ENCODE measurements at regions not wholly inside any gene's neighbourhood (a gene's known extent, or its start where the extent isn't known, plus 50 kb on each side); places are given as distances from the start of the nearest gene placed in this dataset.

DNA sequence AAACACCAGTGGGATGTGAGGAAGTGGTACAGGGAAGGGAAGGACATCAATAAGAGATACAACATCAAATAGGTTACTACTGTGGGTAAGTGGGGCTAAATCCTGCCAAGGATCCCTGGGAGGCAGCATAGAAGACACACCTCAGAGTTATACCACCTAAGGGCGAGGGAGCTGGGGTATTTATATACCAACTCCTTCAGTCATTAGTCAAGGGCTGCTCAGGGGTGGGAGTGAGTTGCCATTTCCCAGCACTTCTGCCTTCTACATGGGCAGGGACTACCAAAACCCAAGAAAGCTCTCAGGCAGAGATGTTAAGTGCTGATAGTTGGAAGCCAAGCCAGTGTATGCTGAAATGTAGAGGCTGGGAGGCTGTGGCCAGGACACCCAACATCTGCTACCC is 57.5 kb upstream of the MARCHF10 start:
- no peak overlapping the region for H3K4me3 ChIP-seq (ENCODE audit: low read depth, low read length)
- TF ChIP-seq, protein P1, sequence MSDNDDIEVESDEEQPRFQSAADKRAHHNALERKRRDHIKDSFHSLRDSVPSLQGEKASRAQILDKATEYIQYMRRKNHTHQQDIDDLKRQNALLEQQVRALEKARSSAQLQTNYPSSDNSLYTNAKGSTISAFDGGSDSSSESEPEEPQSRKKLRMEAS (IDR thresholded peaks at IDR 0.05; ENCODE audit: low read depth, low read length) = no peak
- TF ChIP-seq, protein P2, sequence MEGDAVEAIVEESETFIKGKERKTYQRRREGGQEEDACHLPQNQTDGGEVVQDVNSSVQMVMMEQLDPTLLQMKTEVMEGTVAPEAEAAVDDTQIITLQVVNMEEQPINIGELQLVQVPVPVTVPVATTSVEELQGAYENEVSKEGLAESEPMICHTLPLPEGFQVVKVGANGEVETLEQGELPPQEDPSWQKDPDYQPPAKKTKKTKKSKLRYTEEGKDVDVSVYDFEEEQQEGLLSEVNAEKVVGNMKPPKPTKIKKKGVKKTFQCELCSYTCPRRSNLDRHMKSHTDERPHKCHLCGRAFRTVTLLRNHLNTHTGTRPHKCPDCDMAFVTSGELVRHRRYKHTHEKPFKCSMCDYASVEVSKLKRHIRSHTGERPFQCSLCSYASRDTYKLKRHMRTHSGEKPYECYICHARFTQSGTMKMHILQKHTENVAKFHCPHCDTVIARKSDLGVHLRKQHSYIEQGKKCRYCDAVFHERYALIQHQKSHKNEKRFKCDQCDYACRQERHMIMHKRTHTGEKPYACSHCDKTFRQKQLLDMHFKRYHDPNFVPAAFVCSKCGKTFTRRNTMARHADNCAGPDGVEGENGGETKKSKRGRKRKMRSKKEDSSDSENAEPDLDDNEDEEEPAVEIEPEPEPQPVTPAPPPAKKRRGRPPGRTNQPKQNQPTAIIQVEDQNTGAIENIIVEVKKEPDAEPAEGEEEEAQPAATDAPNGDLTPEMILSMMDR (IDR thresholded peaks at IDR 0.05; ENCODE audit: low read depth, low read length) = no peak
- TF ChIP-seq MYC (IDR thresholded peaks at IDR 0.05; ENCODE audit: low read depth, low read length) (no peak), POLR2A (IDR thresholded peaks at IDR 0.05; ENCODE audit: extremely low read depth, insufficient read length) (no peak)
- DNase-seq (ENCODE audit: low read depth) = no peak

DNA sequence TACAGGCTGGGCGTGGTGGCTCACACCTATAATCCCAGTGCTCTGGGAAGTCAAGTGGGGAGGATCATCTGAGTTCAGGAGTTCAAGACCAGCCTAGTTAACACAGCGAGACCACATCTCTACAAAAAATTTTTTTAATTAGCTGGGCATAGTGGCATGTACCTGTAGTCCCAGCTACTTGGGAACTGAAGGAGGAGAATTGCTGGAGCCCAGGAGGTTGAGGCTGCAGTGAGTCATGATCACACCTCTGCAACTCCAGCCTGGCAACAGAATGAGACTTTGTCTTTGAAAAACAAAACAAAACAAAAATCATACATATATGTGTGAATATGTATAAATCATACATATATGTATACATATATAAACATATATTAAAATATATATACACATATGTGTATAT is 54.1 kb upstream of the MARCHF10 start:
- no peak for DNase-seq (ENCODE audit: low read depth)
- TF ChIP-seq, protein P2 (IDR thresholded peaks at IDR 0.05; ENCODE audit: low read depth, low read length) = no peak
- no peak for TF ChIP-seq MYC (IDR thresholded peaks at IDR 0.05; ENCODE audit: low read depth, low read length)
- no peak for TF ChIP-seq POLR2A (IDR thresholded peaks at IDR 0.05; ENCODE audit: extremely low read depth, insufficient read length)
- TF ChIP-seq, protein P1 (IDR thresholded peaks at IDR 0.05; ENCODE audit: low read depth, low read length) = no peak
- H3K4me3 ChIP-seq (ENCODE audit: low read depth, low read length) = no peak overlapping the region

DNA sequence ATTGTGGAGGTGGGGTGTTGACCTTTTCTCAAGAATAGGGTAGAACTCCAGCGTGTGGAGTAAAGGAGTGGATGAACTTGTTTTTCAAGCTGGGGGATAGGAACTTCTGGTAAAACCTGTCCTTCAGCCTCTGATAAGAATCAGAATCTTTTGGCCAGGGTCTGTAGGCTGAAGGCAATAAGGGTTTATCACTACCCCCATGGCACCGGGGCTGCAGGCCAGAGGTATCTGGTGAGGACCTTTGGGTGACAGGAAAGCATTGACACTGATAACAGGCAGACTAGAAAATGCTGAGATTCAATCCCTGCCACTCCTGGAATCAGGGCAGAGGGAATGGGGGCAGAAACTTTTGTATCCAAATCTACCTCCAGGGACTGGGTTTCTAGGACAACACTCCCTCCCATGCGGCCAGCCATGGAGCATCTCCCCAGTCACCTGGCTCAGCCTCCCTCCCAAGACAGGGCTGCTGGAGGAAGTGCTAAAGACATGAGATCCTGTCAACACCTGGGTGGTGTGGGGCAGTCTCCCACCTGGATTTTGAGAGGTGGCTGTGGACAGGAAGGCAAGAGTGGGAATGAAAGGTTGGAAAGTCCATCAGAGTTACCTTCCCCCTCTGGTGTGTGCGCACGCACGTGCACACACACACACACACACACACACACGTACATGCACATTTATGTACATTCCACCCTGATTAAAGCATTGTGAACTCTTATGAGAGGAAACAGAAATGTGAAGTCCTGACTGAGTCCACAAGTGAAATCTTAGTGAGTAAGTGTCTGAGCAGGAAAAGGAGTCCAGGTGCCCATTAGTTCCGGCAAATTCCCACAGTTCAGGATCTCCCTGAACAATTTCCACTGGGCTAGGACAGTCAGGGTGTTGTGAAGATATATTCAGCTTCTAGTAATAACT is 53.1 kb upstream of the MARCHF10 start:
- H3K4me3 ChIP-seq (ENCODE audit: low read depth, low read length) = no peak overlapping the region
- TF ChIP-seq, protein P2 (IDR thresholded peaks at IDR 0.05; ENCODE audit: low read depth, low read length) = no peak
- TF ChIP-seq POLR2A (IDR thresholded peaks at IDR 0.05; ENCODE audit: extremely low read depth, insufficient read length) (no peak), MYC (IDR thresholded peaks at IDR 0.05; ENCODE audit: low read depth, low read length) (no peak)
- TF ChIP-seq, protein P1 (IDR thresholded peaks at IDR 0.05; ENCODE audit: low read depth, low read length) = no peak
- no peak for DNase-seq (ENCODE audit: low read depth)

DNA sequence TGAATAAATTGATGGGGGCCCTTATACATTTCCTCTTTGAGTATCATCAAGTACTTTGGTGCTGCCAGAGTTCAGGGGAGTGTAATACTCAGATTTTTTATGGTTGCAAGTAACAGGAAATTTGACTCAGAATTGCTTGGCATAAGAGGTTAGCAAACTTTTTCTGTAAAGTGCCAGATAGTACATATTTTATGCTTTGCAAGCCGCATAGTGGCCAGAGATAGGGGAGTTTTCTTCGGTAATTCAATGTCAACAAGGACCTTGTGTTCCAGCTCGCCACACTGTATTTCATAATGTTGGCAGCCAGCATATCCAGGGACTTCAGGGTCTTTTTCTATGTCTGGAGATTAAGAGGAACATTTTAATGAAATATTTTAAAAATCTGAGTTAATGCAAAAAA is 51.0 kb upstream of the MARCHF10 start:
- TF ChIP-seq, protein P1 (IDR thresholded peaks at IDR 0.05; ENCODE audit: low read depth, low read length) = no peak
- TF ChIP-seq MYC (IDR thresholded peaks at IDR 0.05; ENCODE audit: low read depth, low read length) = no peak
- TF ChIP-seq, protein P2 (IDR thresholded peaks at IDR 0.05; ENCODE audit: low read depth, low read length) = no peak
- TF ChIP-seq POLR2A (IDR thresholded peaks at IDR 0.05; ENCODE audit: extremely low read depth, insufficient read length) = no peak
- no peak for DNase-seq (ENCODE audit: low read depth)
- no peak overlapping the region for H3K4me3 ChIP-seq (ENCODE audit: low read depth, low read length)
